Endothelial cell (in vitro differentiated cells): ENCODE measurements at regions not wholly inside any gene's neighbourhood (a gene's known extent, or its start where the extent isn't known, plus 50 kb on each side); places are given as distances from the start of the nearest gene placed in this dataset.
"Not testable (repeated sequence)": the region's sequence is repeated elsewhere in the genome, so short reads cannot be mapped to it uniquely, and the experiment has no call there.

Experiments used
- DNase-seq: peaks from one replicate; pipeline ENCODE4 v3.0.0; 2021; ENCODE audit warnings: low spot score
- H3K27ac Mint-ChIP-seq: one replicate; pipeline ENCODE4 v1.8.0; 2021; ENCODE audit warnings: mixed read lengths, inconsistent platforms; ENCODE audit not compliant: unreplicated experiment
- H3K27me3 Mint-ChIP-seq: one replicate; pipeline ENCODE4 v1.8.0; 2021; ENCODE audit warnings: mild to moderate bottlenecking, moderate library complexity, mixed read lengths, inconsistent platforms; ENCODE audit not compliant: unreplicated experiment
- H3K36me3 Mint-ChIP-seq: one replicate; pipeline ENCODE4 v1.8.0; 2021; ENCODE audit warnings: mild to moderate bottlenecking, low read depth, mixed read lengths, inconsistent platforms; ENCODE audit not compliant: unreplicated experiment
- H3K4me1 Mint-ChIP-seq: one replicate; pipeline ENCODE4 v1.8.0; 2021; ENCODE audit warnings: mild to moderate bottlenecking, mixed read lengths, inconsistent platforms; ENCODE audit not compliant: unreplicated experiment
- H3K4me3 Mint-ChIP-seq: one replicate; pipeline ENCODE4 v1.8.0; 2021; ENCODE audit warnings: mild to moderate bottlenecking, mixed read lengths, inconsistent platforms; ENCODE audit not compliant: unreplicated experiment
- H3K9me3 Mint-ChIP-seq: one replicate; pipeline ENCODE4 v1.8.0; 2021; ENCODE audit warnings: mixed read lengths, inconsistent platforms; ENCODE audit not compliant: unreplicated experiment
- CTCF ChIP-seq: fragments of 200-600 bp; sonication (generic); IDR thresholded peaks from one replicate; pipeline ENCODE4 v1.5.0; 2021; ENCODE audit warnings: antibody characterized with exemption; ENCODE audit not compliant: unreplicated experiment

DNA sequence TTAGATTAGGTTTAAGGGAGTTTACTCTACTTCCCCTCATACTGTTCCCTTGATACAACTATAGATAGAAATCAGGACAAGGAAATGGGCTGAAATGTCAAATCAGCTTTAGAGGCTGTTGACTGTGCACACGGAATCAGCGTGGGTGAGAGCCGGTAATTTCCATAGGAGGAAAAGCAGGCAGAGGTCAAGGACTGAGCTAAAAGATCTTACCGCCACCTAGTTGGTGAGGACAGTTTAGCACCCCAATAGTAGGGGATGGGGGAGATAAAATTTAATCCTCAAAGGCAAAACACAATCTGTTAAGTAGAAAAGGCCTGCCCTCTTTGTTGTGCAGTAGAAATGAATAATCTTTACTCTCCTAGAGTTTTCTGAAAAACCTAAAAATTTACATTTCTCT lies 1154.5 kb upstream of the CHAC2 start:
- no peak overlapping the region for H3K4me3 Mint-ChIP-seq
- no peak for TF ChIP-seq CTCF
- no peaks in the 10 kb centered on the region for H3K27me3 Mint-ChIP-seq
- no peaks in the 10 kb centered on the region for H3K36me3 Mint-ChIP-seq
- peaks cover 10% of the 10 kb centered on the region for H3K4me1 Mint-ChIP-seq
- no peaks in the 10 kb centered on the region for H3K9me3 Mint-ChIP-seq
- peak; percentile 23 for DNase-seq
- H3K27ac Mint-ChIP-seq, result no peak overlapping the region

DNA sequence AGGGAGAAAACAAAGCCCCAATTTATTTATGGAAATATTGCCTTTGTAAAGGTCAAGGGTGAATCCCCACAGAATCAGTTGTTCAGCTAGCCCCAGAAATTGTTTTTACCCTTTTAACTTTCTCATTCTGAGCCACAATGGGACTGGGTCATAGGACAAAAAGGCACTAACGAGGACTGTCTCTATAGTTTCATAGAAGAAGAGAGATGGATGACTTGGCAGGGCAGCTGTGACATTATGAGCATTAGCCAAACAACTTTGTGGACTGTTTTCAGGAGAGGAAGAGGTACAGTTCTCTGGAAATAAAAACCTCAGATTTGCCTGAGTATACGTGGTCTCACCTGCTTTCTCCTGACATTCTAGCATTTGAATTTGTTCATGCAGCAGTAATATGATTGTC lies 1155.8 kb upstream of the CHAC2 start:
- TF ChIP-seq CTCF, result no peak
- Mint-ChIP-seq H3K4me3 (no peak overlapping the region), H3K9me3 (no peaks in the 10 kb centered on the region), H3K27me3 (no peaks in the 10 kb centered on the region), H3K4me1 (peaks cover 10% of the 10 kb centered on the region), H3K27ac (no peak overlapping the region), H3K36me3 (no peaks in the 10 kb centered on the region)
- DNase-seq, result no peak

DNA sequence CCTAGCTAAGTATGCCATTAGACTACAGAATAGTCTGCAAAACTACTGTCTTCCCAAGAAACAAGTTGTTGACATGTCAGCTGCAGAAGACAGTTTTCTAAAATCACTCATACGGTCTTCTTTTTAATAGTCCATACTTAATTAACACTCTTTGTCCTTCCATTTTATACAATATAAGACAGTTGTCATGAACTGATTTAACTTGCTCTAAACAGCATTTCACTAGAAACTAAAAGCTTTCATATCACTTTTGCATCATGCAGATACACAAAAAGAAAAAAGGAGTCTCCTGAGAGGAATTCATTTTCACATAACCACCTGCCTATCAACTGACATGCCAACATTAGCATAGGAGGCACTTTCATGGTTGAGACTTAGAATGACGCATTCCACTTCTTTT lies 1159.6 kb upstream of the CHAC2 start:
- DNase-seq, result no peak
- no peaks in the 10 kb centered on the region for H3K36me3 Mint-ChIP-seq
- H3K27me3 Mint-ChIP-seq, result no peaks in the 10 kb centered on the region
- peaks cover 10% of the 10 kb centered on the region for H3K4me1 Mint-ChIP-seq
- TF ChIP-seq CTCF, result no peak
- H3K9me3 Mint-ChIP-seq, result no peaks in the 10 kb centered on the region
- H3K27ac Mint-ChIP-seq, result no peak overlapping the region
- no peak overlapping the region for H3K4me3 Mint-ChIP-seq

DNA sequence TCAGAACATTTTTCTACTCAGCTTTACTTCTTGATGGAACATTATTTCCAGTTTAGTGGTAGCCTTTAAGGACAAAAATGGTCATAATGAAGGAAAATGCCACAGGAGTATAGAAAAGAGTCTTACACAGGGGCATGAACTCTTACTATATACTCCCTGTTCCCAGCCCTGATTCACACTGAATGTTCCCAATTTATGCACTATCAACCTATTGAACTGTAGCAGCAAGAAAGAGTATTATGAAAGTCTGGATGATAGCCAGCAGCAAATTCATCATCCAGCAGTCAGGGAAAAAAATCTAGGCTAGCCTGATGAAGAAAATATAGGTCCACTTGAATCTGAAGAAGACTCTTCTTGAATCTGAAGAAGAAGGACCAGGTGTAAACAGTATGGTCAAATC lies 1170.3 kb upstream of the CHAC2 start:
- Mint-ChIP-seq H3K27ac (no peak overlapping the region), H3K4me3 (no peak overlapping the region), H3K36me3 (no peaks in the 10 kb centered on the region), H3K27me3 (no peaks in the 10 kb centered on the region), H3K9me3 (peaks cover 4% of the 10 kb centered on the region), H3K4me1 (peaks cover 12% of the 10 kb centered on the region)
- DNase-seq, result no peak
- TF ChIP-seq CTCF, result no peak

DNA sequence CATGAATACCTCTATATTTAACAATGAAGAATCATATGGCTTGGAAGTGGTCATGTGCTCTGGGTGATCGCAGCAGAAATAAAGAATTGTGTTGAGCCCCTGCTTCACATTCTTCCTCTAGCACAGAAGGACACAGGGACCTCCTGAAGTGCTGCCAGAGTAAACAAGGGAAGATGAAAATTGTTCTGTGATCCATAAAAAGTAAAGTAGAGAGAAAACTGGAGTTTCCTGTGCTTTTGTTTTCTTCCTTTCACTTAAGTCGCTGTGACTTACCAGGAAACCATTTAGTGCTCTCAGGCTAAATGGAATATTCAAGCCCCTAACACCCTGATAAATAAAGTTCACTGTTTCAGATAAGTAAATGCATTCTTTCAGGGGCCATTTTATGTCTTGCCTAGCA lies 1173.6 kb upstream of the CHAC2 start:
- Mint-ChIP-seq H3K9me3 (peaks cover 4% of the 10 kb centered on the region), H3K27me3 (no peaks in the 10 kb centered on the region), H3K4me1 (peaks cover 8% of the 10 kb centered on the region), H3K36me3 (no peaks in the 10 kb centered on the region), H3K4me3 (no peak overlapping the region), H3K27ac (peak overlapping the region; percentile 61)
- no peak for DNase-seq
- TF ChIP-seq CTCF, result no peak

DNA sequence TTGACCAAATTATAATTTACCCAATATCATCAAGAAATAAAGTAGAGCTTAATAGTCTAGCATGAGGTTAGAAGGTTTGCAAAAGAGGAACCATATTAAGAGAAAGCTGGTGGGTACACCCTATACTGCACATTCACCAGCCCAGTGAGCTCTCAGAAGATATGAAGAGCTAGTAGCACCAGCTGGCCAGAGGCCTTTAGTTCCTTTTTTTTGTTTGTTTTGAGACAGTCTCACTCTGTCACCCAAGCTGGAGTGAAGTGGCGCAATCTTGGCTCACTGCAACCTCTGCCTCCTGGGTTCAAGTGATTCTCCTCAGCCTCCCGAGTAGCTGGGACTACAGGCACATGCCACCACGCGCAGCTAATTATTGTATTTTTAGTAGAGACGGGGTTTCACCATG lies 1183.5 kb upstream of the CHAC2 start:
- H3K4me3 Mint-ChIP-seq, result not testable (repeated sequence)

More for the DNA sequence above, 1183.5 kb upstream of the CHAC2 start:
- not testable (repeated sequence) for H3K4me1 Mint-ChIP-seq, DNase-seq, H3K27ac Mint-ChIP-seq, H3K36me3 Mint-ChIP-seq, H3K27me3 Mint-ChIP-seq, H3K9me3 Mint-ChIP-seq
